Stimulated activated CD4-positive, alpha-beta T cell treated with anti-CD3 and anti-CD28 coated beads, Interleukin-15, amount 100 ng/mL, for 24 hours (primary cell): ENCODE measurements at regions not wholly inside any gene's neighbourhood (a gene's known extent, or its start where the extent isn't known, plus 50 kb on each side); places are given as distances from the start of the nearest gene placed in this dataset.
A peak's percentile ranks its signal among the peaks of the same experiment; 100 is the strongest.

Experiments used
- DNase-seq: peaks from one replicate; pipeline ENCODE4 v3.0.0-alpha.2; 2020

DNA sequence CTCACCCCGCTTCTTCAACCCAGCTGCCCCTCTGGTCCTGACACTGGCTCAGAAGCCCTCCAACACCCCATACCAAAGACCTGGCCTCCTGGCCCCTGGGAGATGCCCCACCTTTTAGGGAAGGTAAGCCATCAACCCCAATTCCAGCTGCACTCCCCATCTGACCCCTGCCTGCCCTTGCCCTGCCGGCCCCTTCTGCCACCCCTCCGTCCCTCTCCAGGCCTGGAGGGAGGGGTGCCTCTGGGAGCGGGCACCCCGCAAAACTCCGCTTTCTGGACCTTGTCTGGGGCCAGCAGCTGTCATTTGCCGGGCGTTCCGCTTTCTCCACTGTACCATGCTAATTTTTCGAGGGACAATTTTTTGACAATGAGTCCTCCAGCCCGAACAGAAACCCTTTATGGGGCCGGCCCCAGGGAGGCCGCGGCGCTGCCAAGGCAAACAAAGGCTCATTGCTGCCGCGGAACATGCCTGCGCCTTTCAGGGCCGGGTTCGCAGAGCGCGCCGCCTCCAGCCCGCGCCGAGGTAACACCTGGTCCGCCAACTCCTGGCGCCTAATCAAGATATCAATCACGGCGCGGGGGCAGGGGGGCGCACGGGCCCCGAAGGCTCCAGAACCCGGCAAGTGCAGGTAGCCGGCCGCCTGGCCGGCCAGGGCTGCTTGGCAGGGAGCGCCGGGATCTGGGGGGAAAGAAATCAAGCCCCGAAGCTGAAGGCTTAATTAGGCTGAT lies 96.0 kb downstream of the INHBB start:
- DNase-seq = peak; percentile 12

GRCh38 chr2:120442541-120442922 lies 96.6 kb downstream of the INHBB start:
- no peak for DNase-seq

GRCh38 chr2:120442923-120443571 lies 97.1 kb downstream of the INHBB start:
- DNase-seq = peak; percentile 63

- no peak for DNase-seq
Measured at GRCh38 chr2:120443946-120444345, 98.0 kb downstream of the INHBB start.

DNA sequence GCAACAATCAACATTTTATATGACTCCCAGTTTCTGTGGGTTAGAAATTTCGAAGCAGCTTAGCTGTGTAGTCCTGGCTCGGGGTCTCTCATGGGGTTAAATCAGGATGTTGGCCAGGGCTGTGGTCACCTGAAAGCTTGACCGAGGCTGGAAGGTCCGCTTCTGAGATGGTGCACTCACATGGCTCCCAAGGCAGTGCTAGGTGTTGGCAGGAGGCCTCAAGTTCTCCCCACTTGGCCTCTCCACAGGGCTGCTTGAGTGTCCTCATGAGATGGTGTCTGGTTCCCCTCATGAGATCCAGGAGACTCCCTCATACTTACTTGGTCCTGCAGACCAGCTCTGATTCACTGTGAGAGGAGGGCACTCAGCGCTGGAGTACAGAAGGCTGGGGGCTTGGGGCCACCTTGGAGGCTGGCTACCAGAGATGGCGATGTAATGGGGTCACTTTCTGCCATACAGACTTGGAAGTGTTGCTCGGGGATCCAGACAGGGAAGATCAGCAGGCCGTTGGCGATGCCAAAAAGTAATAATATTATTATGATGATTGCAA lies 98.8 kb downstream of the INHBB start:
- no peak for DNase-seq

- DNase-seq = no peak
Measured at GRCh38 chr2:120445449-120446143, 99.7 kb downstream of the INHBB start.

- DNase-seq = no peak
Measured at GRCh38 chr2:120446236-120447126, 100.5 kb downstream of the INHBB start.

- DNase-seq = no peak
Measured at GRCh38 chr2:120447127-120447785, 101.3 kb downstream of the INHBB start.

DNA sequence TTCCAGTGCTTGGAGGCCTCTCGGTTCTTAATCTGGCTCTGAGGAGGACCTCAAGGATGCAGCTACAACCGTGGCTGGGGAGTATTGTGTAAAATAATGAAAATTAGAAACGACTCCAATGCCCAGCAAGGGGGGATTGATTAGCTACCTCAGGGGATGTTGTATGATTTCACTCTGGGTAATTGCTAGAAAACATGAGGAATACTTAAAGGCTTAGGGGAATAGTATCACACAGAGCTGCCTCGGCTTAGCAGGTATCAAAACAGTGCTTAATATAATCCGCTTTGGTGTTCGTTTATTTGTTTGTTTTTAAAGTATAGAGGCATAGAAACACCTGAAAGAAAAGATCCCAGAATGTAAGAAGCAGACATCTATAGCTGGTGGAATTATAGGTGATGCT lies 102.5 kb downstream of the INHBB start:
- no peak for DNase-seq

DNA sequence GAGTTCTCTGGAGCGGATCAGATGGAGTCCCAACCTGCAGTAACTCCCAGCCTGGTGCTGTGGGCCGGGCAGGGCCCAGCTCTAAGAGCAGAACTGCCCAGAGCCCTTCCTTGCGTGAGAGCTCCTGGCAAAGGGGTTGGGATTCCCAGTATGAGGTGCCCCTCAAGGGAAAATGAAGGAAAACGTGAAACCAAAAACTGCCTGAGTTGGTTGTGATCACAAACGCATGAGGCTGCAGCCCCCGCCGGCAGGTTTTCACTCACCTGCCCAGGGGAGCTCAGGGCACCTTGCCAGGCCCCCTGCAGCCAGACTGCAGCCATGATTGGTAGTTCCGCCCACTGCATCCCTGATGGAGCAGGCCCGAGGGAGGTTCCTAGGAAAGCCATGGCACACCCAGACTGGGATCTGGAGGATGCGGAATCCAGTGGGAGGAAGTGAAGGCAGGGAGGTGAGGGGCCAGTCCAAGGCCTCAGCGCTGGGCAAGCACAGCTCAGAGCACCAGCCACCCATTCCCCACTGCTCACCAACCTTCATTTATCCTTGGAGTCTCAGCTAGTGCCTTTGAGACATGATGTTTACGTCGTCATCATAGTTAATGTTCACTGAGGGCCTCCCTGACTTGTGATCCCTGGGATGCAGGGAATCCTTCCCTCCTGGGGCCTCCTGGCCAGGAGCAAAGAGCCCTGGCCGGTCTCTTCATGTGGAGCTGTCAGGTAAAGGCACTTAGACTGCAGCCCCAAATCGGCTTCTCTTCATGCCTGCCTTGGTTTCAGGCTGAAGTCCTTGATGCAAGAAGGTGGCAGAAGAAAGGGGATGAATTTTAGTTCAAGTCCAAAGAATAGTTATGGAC lies 103.2 kb downstream of the INHBB start:
- DNase-seq = no peak

DNA sequence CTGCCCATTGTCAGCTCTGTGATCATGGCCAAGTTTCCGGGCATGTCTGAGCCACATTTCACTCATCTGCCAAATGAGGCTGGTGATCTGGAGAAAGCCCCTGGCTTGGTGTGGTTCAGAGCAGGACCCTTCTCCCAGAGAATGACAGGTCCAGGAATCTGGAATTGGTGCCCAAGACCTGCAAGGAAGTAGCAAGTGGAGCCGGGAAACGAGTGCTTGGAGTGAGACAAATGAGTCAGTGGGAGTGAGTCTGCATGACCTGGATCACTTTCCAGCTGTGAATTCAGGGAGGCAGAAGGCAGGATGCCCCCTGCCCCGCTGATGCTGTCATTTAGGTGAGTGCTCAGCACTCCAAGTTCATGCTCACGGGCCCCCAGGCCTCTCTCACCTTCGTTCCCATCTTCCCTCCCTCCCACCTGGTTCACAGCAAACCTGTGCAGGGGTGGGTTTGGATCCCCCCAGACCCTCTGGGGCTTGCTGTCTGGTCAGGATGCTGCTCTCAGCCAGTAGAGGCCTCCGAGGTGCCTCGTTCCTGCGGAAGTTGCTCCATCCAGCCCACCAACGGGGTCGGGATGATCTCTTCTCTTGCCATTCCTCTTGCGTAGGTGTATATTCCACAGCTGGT lies 104.4 kb downstream of the INHBB start:
- DNase-seq = no peak

DNA sequence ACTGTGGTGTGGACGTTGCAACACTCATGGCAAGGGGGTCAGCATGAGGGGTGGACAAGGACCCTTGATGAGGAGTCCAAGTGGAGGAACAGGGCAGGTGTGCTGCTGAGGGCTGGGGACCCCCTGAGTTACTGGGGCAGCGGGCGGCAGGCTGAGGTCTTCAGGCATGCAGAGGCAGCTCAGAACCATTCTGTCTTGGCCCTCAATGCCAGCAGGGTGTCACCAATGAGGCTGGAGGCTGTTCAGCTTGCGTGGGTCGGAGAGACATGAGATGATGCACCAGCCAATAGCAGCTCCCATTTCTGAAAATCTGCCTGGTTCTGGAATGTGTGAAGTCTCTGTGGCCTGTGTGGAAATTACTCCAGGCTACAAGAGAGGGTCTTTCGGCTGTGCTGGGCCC lies 105.4 kb downstream of the INHBB start:
- DNase-seq = no peak

GRCh38 chr2:120452131-120452530 lies 106.2 kb downstream of the INHBB start:
- no peak for DNase-seq

- no peak for DNase-seq
Measured at GRCh38 chr2:120452945-120453634, 107.2 kb downstream of the INHBB start.

DNA sequence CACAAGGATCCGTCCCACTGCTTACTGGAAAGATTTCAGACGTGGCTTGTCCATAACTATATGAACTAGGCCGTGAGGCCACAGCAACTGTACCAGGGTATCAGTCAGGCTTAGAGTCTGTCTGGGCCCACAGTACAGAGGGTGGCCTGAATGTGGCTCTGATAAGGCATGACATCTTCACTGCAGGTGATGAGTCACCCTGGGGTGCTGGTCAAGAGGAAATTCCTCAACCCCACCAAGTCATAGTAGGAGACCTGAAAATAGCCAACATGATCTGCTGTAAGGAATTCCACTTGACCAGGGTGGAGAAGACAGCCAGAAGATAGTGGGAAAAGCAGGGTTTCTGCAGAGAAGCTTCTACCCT lies 107.7 kb downstream of the INHBB start:
- no peak for DNase-seq

- no peak for DNase-seq
Measured at GRCh38 chr2:120454654-120455385, 108.9 kb downstream of the INHBB start.

DNA sequence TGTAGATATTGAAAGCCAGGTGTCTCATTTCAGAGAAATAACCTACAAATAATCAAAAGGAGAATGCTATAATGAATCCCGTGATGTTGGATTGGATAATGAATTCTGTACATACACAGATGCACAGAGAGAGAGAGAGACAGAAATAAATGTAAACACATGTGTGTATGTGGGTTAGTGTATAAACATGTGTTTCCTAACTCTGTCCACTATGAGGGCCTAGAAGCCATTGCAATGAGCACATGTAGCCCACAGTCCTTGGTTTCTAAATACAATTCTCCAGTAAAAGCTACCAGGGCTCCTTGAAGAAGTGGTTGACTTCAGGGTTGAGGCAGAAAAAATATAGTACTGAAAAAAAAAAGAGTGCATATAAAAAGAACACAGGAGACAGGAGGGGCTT lies 109.5 kb downstream of the INHBB start:
- no peak for DNase-seq

DNA sequence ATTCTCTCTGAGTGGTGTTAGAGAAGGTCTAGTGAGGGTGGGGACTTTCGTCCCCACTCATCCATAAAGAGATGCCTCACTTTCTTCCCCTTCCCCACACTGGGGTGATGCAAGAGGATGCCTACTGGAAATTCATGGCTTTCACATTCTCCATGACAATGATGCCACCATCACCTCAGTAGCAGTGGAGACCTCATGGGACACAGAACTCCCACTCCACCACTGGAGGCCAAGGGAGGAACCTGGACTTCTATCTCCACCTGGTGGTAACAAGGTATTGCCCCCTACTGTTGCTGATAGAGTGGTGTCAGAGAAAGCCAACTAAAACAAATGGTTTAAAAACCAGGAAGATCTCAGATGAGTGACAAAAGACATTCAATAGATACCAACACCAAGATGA lies 110.9 kb downstream of the INHBB start:
- no peak for DNase-seq

DNA sequence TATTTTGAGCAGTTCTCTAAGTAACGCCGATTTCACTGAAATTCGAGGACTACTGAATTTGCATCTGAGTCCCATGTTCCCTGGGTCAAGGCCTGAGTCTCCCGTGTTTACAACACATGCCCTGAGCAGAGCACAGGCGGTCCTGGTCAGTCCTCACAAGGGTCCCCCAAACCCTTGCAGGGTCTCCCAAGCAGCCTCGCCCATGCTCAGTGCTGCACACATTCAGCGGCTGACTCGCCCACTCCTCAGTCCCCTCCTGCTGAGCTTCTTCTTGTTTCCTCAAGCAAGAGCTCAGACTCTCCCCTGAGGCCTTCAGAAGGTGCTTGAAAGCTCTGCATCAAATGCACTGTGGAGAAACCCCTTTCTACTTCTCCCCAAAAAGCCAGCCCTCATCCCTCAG lies 114.6 kb downstream of the INHBB start:
- no peak for DNase-seq

DNA sequence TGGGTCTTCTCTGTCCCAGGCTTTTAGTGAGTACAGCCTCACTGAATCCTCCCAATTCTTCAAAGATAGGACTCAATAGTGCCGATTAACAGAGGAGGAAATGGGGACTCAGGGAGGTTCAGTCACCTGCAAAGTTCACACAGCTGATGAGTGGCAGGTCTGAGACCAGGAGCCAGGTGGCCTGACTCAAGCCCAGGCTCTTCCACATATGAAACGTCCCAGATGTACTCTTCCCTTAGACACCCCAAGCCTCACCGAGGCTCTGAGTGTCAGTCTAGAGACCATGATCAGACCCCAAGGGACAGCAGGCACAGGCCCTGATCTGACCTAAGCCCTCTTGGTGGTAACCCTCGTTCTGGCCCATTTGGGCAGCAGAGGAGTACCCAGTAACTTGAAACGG lies 115.2 kb downstream of the INHBB start:
- DNase-seq = no peak
